WTC11 (cell line): ENCODE measurements at regions not wholly inside any gene's neighbourhood (a gene's known extent, or its start where the extent isn't known, plus 50 kb on each side); places are given as distances from the start of the nearest gene placed in this dataset.

Source experiments
- ATF3 ChIP-seq: sonication (generic); formaldehyde crosslinking; conservative IDR thresholded peaks from 2 replicates; pipeline ENCODE4 v1.8.1; 2022; ENCODE audit warnings: mild to moderate bottlenecking, missing genetic modification reagents
- CREM ChIP-seq: sonication (generic); formaldehyde crosslinking; IDR thresholded peaks from 2 replicates; pipeline ENCODE4 v1.8.1; 2022; ENCODE audit warnings: mild to moderate bottlenecking, missing genetic modification reagents, moderate library complexity
- MLX ChIP-seq: sonication (generic); formaldehyde crosslinking; IDR thresholded peaks from 2 replicates; pipeline ENCODE4 v1.8.1; 2023; ENCODE audit warnings: mild to moderate bottlenecking, missing genetic modification reagents, moderate library complexity
- NFE2L1 ChIP-seq: sonication (generic); formaldehyde crosslinking; IDR thresholded peaks from 2 replicates; pipeline ENCODE4 v1.8.1; 2023; ENCODE audit warnings: missing genetic modification reagents
- NR1H2 ChIP-seq: sonication (generic); formaldehyde crosslinking; IDR thresholded peaks from 2 replicates; pipeline ENCODE4 v1.9.0; 2021; ENCODE audit warnings: mild to moderate bottlenecking, moderate library complexity, missing genetic modification reagents
- SMAD4 ChIP-seq: sonication (generic); formaldehyde crosslinking; IDR thresholded peaks from 2 replicates; pipeline ENCODE4 v1.8.0; 2022; ENCODE audit warnings: mild to moderate bottlenecking, missing genetic modification reagents
- SP1 ChIP-seq: sonication (generic); formaldehyde crosslinking; conservative IDR thresholded peaks from 2 replicates; pipeline ENCODE4 v1.8.1; 2022; ENCODE audit warnings: missing genetic modification reagents
- TCF7 ChIP-seq: sonication (generic); formaldehyde crosslinking; IDR thresholded peaks from 2 replicates; pipeline ENCODE4 v1.8.0; 2022; ENCODE audit warnings: mild to moderate bottlenecking, low read depth, missing genetic modification reagents, moderate library complexity
- TF ChIP-seq, protein P1 (sequence below): fragments of 200-600 bp; IDR thresholded peaks from 2 replicates; pipeline ENCODE4 v1.8.0; 2022; ENCODE audit warnings: antibody characterized with exemption
- TF ChIP-seq, protein P2 (sequence below): sonication (generic); formaldehyde crosslinking; IDR thresholded peaks from 2 replicates; pipeline ENCODE4 v1.8.0; 2022; ENCODE audit warnings: mild to moderate bottlenecking, missing genetic modification reagents

GRCh38 chr14:43244142-43244625 is 1262.9 kb downstream of the FSCB start:
- TF ChIP-seq SMAD4 (CRISPR knock-in tag) (no peak), TCF7 (CRISPR knock-in tag) (no peak), ATF3 (no peak), MLX (CRISPR knock-in tag) (no peak), NFE2L1 (no peak), NR1H2 (CRISPR knock-in tag) (no peak), CREM (CRISPR knock-in tag) (no peak), SP1 (CRISPR knock-in tag) (no peak)
- TF ChIP-seq, protein P1, sequence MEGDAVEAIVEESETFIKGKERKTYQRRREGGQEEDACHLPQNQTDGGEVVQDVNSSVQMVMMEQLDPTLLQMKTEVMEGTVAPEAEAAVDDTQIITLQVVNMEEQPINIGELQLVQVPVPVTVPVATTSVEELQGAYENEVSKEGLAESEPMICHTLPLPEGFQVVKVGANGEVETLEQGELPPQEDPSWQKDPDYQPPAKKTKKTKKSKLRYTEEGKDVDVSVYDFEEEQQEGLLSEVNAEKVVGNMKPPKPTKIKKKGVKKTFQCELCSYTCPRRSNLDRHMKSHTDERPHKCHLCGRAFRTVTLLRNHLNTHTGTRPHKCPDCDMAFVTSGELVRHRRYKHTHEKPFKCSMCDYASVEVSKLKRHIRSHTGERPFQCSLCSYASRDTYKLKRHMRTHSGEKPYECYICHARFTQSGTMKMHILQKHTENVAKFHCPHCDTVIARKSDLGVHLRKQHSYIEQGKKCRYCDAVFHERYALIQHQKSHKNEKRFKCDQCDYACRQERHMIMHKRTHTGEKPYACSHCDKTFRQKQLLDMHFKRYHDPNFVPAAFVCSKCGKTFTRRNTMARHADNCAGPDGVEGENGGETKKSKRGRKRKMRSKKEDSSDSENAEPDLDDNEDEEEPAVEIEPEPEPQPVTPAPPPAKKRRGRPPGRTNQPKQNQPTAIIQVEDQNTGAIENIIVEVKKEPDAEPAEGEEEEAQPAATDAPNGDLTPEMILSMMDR = no peak
- TF ChIP-seq, protein P2, sequence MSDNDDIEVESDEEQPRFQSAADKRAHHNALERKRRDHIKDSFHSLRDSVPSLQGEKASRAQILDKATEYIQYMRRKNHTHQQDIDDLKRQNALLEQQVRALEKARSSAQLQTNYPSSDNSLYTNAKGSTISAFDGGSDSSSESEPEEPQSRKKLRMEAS = no peak
